ENCODE measurements at regions not wholly inside any gene's neighbourhood (a gene's known extent, or its start where the extent isn't known, plus 50 kb on each side); places are given as distances from the start of the nearest gene placed in this dataset.

DNA sequence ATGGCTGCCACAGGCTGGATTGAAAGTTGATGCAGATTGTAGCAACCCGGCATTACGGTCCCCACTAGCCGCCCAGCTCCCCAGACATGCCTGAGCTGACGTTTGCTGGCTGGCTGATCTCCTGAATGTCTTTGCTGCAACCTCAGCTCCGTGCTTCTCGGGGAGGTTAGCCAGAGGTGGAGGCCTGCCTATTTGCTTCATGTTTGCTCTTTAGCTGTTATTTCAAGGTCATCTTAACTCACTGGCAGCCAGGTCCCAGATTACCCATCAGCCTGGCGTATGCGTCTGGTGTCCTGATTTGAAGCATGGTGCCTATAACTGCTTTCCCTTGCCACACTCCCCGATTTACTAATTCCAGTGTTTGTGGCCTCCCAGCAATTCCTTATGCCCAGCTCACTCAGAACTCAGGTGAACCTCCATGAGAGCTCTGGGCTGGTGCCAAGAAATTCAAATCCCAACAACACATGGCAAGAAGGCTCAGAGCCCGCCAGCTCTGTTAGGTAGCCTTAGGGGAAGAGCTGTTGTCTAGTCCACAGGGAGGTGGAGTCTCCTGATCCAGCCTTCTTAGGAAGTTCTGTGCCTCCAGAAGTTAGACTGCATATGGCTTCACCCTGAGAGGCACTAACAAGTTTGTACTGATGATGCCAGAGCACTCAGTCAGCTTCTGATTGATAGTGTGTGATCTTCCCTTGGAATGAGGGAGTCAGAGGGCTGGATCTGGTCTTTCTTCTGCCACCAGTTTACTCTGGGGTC is 69.7 kb upstream of the EXOC4 start:
- Histone ChIP-seq H3K9me3 (no peaks in the 10 kb centered on the region), H3K27ac (no peak overlapping the region), H3K4me1 (no peaks in the 10 kb centered on the region), H3K27me3 (peaks cover 0 to 3% of the 10 kb centered on the region in 2 donors), H3K36me3 (no peaks in the 10 kb centered on the region), H3K4me3 (no peak overlapping the region)
- TF ChIP-seq POLR2A (IDR thresholded peaks at IDR 0.05), result no peak
- TF ChIP-seq, protein P1, sequence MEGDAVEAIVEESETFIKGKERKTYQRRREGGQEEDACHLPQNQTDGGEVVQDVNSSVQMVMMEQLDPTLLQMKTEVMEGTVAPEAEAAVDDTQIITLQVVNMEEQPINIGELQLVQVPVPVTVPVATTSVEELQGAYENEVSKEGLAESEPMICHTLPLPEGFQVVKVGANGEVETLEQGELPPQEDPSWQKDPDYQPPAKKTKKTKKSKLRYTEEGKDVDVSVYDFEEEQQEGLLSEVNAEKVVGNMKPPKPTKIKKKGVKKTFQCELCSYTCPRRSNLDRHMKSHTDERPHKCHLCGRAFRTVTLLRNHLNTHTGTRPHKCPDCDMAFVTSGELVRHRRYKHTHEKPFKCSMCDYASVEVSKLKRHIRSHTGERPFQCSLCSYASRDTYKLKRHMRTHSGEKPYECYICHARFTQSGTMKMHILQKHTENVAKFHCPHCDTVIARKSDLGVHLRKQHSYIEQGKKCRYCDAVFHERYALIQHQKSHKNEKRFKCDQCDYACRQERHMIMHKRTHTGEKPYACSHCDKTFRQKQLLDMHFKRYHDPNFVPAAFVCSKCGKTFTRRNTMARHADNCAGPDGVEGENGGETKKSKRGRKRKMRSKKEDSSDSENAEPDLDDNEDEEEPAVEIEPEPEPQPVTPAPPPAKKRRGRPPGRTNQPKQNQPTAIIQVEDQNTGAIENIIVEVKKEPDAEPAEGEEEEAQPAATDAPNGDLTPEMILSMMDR (IDR thresholded peaks at IDR 0.05), result no peak
- DNase-seq, result no peak

DNA sequence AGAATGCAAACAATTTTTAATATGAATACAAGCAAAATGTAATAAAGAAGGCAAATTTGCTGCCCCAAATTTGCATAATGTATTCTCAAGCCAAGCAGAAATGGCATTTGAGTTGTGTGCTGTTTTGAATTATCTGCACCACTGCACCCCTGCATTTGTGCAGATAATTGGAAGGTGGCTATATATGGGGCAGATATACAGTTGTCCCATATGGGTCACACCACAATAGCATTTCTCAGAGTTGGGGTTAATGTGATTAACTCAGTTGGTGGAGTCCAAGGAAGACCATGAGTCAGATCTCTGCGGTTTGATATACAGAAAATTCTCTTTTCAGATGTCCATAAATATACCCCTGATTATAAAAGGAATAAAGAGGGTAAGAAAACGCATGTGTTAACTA is 68.9 kb upstream of the EXOC4 start:
- Histone ChIP-seq H3K4me3 (no peak overlapping the region), H3K27ac (no peak overlapping the region), H3K9me3 (no peaks in the 10 kb centered on the region), H3K36me3 (no peaks in the 10 kb centered on the region), H3K27me3 (peaks cover 0 to 3% of the 10 kb centered on the region in 2 donors), H3K4me1 (no peaks in the 10 kb centered on the region)
- DNase-seq, result no peak
- TF ChIP-seq POLR2A (IDR thresholded peaks at IDR 0.05), result no peak
- TF ChIP-seq, protein P1 (IDR thresholded peaks at IDR 0.05), result no peak

DNA sequence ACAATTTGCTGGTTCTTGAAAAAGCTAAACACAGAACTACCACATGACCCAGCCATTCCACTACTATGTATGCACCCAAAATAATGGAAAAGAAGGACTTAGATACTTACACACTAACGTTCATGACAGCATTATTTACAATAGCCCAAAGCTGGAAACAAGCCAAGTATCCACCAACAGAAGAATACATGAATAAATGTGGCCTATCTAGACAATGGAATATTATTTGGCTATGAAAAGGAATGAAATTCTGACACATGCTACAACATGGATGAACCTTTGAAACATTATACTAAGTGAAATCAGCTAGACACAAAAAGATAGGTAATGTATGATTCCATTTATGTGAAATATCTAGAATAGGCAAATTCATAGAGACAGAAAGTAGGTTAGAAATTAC is 67.4 kb upstream of the EXOC4 start:
- Histone ChIP-seq H3K36me3 (no peaks in the 10 kb centered on the region), H3K27ac (no peak overlapping the region), H3K4me1 (no peaks in the 10 kb centered on the region), H3K27me3 (peaks cover 0 to 3% of the 10 kb centered on the region in 2 donors), H3K9me3 (no peaks in the 10 kb centered on the region), H3K4me3 (no peak overlapping the region)
- TF ChIP-seq, protein P1 (IDR thresholded peaks at IDR 0.05), result no peak
- TF ChIP-seq POLR2A (IDR thresholded peaks at IDR 0.05), result no peak
- DNase-seq, result no peak

DNA sequence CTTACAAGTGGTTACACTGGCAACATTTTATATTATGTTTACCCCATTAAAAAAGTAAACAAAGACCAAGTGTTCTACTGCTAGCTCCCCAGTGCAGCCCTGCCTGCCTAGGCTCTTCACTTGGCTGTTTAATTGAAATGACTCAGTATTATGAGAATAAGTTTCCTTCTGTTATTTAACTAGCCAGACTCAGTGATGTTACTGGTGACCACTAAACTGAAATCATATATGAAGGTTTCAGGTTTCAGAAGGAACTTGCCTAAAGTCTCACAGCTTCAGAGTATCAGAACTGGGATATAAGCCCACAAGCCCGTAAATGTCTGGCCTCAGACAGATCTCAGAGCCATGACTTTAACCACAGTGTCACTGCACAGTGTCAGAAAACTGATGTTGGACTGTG is 66.8 kb upstream of the EXOC4 start:
- Histone ChIP-seq H3K4me1 (no peaks in the 10 kb centered on the region), H3K9me3 (no peaks in the 10 kb centered on the region), H3K27ac (no peak overlapping the region), H3K36me3 (no peaks in the 10 kb centered on the region), H3K4me3 (no peak overlapping the region), H3K27me3 (peaks cover 0 to 3% of the 10 kb centered on the region in 2 donors)
- DNase-seq, result no peak
- TF ChIP-seq POLR2A (IDR thresholded peaks at IDR 0.05), result no peak
- TF ChIP-seq, protein P1 (IDR thresholded peaks at IDR 0.05), result no peak

DNA sequence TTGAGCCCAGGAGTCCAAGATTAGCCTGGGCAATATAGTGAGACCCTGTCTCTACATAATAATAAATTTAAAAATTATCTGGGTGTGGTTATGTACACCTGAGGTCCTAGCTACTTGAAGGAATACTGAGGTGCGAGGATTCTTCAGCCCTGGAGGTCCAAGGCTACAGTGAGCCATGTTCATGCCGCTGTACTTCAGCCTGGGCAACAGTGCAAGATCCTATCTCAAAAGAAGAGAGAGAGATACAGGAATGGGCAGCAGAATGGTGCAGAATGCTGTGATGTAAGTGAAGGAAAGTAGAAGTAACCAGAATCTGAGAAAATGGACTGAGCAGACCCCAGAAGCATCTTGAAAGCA is 62.7 kb upstream of the EXOC4 start:
- H3K27ac ChIP-seq, result no peak overlapping the region
- H3K27me3 ChIP-seq, result peaks cover 0 to 3% of the 10 kb centered on the region in 2 donors
- H3K9me3 ChIP-seq, result no peaks in the 10 kb centered on the region
- TF ChIP-seq, protein P1 (IDR thresholded peaks at IDR 0.05), result no peak
- TF ChIP-seq POLR2A (IDR thresholded peaks at IDR 0.05), result no peak
- no peaks in the 10 kb centered on the region for H3K36me3 ChIP-seq
- H3K4me1 ChIP-seq, result no peaks in the 10 kb centered on the region
- DNase-seq, result no peak
- H3K4me3 ChIP-seq, result no peak overlapping the region
